ENCODE measurements at regions not wholly inside any gene's neighbourhood (a gene's known extent, or its start where the extent isn't known, plus 50 kb on each side); places are given as distances from the start of the nearest gene placed in this dataset.

- TF ChIP-seq CTCF (IDR thresholded peaks at IDR 0.05; ENCODE audit: low read length) (no peak), EZH2 (IDR thresholded peaks at IDR 0.05; ENCODE audit: borderline replicate concordance, low read length) (no peak)
Measured at GRCh38 chr12:131506426-131506825, 204.5 kb upstream of the SFSWAP start.

Data from OCI-LY1 (cell line).